NCI-H524 (cell line): ENCODE measurements at regions not wholly inside any gene's neighbourhood (a gene's known extent, or its start where the extent isn't known, plus 50 kb on each side); places are given as distances from the start of the nearest gene placed in this dataset.

Source experiments
- DNase-seq, 2 experiments: peaks; one replicate each; lab custom pipeline; 2025; lab: John Stamatoyannopoulos, UW

DNA sequence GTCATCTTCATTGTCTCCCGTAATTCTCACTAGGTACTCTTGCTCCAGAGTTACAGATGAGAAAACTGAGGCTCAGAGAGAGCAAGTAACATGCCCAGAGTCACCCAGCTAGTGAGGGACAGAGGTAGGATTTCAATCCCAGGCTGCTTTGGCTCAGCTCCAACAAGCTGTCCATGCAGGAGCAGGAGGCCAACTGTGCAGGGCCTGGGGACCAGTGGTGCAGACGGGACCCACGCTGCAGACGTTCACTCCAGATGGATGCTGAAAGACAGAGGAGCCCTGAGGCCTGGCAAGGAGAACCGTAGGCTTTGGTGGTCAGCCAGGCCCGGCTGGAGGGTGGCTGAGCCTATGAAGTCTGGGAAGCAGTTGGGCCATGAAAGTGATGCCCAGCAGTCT, 102.6 kb downstream of the MCFD2 start:
- DNase-seq = peak; percentile 11 to 59
